ENCODE measurements at regions not wholly inside any gene's neighbourhood (a gene's known extent, or its start where the extent isn't known, plus 50 kb on each side); places are given as distances from the start of the nearest gene placed in this dataset.

DNA sequence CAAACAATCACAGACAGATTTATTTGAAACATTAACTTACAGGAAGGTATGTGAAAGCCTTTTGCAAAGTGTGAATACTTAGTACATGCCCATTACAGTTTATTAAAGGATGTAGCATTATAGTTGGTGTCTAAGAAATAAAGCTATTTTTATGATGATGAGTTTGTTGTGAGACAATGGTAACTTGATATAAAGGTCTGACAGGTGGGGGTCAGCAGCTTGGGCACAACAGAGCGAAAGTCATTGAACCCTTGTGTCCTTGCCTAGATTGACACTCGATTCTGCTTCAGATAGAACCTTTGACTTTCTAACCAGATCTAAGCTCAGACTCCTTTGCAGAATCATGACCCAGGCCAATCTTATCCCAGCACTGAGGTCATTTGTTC is 777.9 kb downstream of the NTRK3 start:
- TF ChIP-seq CTCF (conservative IDR thresholded peaks at IDR 0.05 in 1 of 2, IDR thresholded peaks at IDR 0.05 in 1 of 2; ENCODE audit: extremely low read depth in 1 of 2, insufficient read depth in 1 of 2, low read depth in 1 of 2, low read length in 2 of 2) (no peak), EZH2 (IDR thresholded peaks at IDR 0.05; ENCODE audit: borderline replicate concordance, low read length) (no peak)

All from mammary epithelial cell (primary cell).